HG03378 (cell line): ENCODE measurements at regions not wholly inside any gene's neighbourhood (a gene's known extent, or its start where the extent isn't known, plus 50 kb on each side); places are given as distances from the start of the nearest gene placed in this dataset.
"Not testable (repeated sequence)": the region's sequence is repeated elsewhere in the genome, so short reads cannot be mapped to it uniquely, and the experiment has no call there.

Experiments
- ATAC-seq: cut with Tn5 transposase; IDR thresholded peaks from one replicate; pipeline ENCODE4 v1.9.1; 2021; ENCODE audit warnings: mild to moderate bottlenecking, moderate library complexity; ENCODE audit not compliant: unreplicated experiment

DNA sequence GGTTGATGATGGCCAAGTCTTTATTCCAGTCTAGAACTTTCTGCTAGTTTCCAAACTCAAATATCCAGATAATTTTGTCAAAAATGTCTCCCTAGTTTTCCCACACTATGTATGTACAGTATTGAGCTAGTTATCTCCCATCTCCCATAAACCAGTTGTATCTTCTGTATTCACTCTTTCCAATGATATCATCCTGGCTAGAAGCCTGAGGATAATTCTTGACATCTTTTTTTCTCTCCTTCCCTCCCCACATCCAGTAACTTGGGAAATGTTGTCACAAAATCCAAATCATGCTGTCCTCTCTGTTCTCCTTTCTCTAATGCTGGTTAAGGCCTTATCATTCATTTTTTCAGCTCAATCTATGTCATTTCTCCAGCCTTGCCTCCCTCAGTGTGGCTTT, 553.8 kb upstream of the FANCL start:
- ATAC-seq = no peak

- no peak for ATAC-seq
These were observed 553.0 kb upstream of the FANCL start for GRCh38 chr2:58794103-58794502.

- ATAC-seq = peak; percentile 72
These were observed 547.3 kb upstream of the FANCL start for GRCh38 chr2:58788402-58788801.

DNA sequence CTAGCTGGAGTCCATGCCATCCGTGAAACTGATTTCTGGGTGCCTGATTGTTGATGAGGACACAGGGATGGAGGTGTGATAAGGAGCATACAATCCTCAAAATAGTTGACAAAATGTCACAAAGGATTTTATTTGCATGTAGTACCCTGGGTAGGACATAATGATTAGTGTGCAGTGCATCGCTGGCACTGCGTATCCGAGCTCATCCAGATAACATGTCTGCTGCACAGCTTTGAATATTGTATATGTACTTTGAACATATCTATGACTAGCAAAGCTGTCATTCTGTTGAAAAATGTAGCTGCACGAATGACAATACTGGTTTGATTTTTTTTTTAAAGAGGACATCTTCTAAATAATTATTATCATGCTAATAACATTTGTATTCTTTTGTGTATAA, 529.7 kb upstream of the FANCL start:
- ATAC-seq = no peak

- ATAC-seq = no peak
These were observed 528.7 kb upstream of the FANCL start for GRCh38 chr2:58769864-58770234.

DNA sequence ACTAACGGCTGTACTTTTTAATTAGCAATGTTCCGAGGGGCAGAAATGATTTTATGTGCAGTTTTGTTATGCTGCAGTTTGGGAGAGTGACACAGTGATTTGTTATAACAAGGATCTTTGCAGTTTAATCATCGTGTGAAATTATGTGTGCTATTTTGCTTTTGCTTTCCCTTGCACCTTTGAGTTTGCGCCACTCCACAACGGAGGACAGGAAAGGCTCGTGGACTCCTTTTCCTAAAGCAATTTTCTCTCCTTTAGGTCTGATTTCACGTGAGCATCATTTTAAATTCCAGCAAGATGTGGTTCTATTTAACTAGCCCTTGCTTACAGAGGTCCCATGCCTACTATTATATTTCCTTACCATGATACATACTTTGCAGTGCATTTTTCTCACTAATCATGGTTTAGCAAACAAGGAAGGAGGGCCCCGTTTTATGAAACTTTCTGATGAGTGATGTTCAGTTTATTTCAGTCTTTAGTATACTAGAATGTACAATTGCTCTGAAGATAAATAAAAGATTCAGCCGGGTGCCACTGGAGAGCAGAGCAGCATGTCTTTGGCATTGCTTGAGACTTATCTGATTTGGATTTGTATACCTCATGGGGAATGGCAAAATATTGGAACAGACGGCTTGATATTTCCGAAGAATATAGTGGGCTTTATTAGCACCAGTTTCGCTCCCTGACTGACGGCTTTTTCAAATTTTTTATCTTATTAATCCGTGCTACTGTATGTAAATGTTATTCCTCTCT, 528.2 kb upstream of the FANCL start:
- no peak for ATAC-seq

- ATAC-seq = no peak
These were observed 527.6 kb upstream of the FANCL start for GRCh38 chr2:58768715-58769080.

DNA sequence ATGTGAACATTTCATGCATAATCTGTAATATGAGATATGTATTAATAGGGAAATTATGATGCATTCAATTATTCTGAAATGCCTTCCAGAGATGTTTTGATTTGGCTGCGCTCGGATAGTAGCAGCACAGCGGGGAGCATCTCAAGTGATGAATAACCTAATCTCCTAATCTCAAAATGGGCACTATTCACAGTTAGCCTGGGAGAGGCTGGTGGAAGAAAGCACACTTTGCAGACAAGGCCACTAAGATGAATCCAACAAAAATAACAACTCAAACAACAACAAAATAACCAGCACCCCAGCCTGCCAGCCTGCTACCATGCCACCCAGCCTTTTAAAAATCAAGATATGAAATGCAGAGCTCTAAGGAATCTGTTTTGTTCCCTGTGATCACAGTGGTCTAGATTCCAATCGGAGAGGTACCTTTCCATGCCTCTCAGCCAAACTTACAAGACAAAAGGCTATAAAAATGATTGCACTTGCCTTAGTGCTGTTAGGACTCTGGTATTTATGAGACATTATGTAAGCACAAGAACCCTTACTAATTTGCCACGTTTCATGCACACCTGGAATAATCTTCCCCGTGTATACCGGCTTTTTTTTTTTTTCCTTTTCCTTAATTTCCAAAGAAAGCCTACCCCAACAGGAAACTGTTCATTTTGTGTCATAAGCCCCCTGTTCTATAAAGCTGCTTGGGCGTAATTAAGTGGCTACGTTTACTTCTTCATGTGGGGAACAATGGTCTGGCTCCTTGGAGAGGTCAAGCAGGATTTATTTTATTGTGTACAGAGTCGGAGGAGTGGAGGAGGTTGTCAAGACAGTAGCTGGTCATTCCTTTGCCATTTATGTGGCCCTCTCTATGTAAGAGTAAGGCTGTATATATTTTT, 526.9 kb upstream of the FANCL start:
- ATAC-seq = no peak

DNA sequence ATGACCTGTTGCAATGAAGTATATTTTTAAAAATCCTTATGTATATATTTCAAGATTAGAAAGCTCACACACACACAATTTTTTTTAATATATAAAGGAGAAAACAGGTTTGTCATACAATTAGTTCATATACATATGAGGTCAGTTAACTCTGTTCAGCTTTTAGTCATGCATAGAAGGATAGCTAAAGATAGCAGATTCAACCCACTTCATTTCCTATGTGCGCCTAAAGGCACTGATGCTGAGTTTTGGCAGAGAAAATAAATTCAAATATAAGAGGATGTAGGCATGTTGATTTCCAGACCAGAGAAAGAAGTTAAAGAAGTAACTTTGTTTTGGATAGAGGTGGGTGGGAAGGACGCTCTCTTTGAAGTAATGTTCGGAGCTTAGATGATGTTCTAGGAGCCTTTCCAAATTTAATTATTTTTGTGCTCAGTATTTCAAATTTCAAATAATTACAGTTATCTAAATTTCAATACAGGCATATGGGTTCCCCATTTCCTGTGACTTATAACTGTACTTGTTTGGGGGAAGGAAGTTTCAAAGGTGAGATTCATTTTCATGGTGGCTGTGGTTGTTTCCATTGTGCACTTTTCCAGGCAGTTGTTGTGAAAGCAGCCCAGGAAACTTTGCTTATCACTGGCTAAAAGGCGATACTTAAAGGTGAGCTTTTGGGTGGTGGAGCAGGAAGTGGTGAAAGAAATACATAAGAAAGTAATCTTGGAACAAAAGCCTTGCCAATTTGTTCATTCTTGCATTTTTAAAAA, 523.4 kb upstream of the FANCL start:
- no peak for ATAC-seq

- ATAC-seq = peak; percentile 74
These were observed 521.2 kb upstream of the FANCL start for GRCh38 chr2:58762176-58762781.

GRCh38 chr2:58757971-58758370, 516.8 kb upstream of the FANCL start:
- ATAC-seq = no peak

GRCh38 chr2:58756336-58756735, 515.2 kb upstream of the FANCL start:
- no peak for ATAC-seq

GRCh38 chr2:58752507-58752906, 511.4 kb upstream of the FANCL start:
- not testable (repeated sequence) for ATAC-seq

- ATAC-seq = not testable (repeated sequence)
These were observed 510.6 kb upstream of the FANCL start for GRCh38 chr2:58751676-58752075.

- no peak for ATAC-seq
These were observed 507.9 kb upstream of the FANCL start for GRCh38 chr2:58749041-58749440.

- not testable (repeated sequence) for ATAC-seq
These were observed 504.2 kb upstream of the FANCL start for GRCh38 chr2:58745334-58745733.

DNA sequence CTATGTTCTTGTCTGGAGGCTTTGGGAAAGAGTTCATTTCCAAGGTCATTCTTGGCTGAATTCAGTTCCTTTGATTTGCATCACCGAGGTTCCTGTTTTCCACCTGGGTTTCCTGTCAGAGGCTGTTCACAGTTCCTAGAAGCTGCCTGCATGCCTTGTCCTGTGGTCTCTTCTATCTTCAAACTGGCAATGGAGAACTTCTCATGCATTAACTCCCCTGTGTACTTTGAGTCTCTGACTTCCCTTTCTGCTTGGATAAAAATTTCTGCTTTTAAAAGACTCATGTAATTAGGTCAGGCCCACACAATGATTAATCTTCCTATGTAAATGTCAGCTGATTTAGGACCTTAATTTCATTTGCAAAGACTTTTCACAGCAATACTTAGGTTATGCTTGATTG, 499.3 kb upstream of the FANCL start:
- ATAC-seq = no peak

DNA sequence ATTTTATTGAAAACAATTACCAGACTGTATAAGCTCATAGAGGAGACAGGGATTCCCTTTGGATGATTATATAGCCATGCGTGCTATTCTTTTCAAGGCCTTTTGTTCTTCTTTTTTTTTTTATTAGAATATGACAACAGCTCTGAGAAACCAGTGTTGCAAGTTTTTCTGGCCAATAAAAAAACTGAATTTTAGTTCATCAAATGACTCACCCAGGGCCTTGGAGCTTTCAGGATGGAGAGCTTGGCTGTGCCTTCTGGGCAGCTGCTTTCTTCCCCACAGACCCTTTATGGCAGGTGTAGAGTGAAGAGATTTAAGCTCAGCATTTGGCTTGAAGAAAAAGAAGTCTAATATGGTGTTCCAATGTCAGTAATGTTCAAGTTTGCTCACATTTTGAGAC, 497.9 kb upstream of the FANCL start:
- no peak for ATAC-seq

- no peak for ATAC-seq
These were observed 493.2 kb upstream of the FANCL start for GRCh38 chr2:58734365-58734764.

- ATAC-seq = no peak
These were observed 491.9 kb upstream of the FANCL start for GRCh38 chr2:58732999-58733398.

DNA sequence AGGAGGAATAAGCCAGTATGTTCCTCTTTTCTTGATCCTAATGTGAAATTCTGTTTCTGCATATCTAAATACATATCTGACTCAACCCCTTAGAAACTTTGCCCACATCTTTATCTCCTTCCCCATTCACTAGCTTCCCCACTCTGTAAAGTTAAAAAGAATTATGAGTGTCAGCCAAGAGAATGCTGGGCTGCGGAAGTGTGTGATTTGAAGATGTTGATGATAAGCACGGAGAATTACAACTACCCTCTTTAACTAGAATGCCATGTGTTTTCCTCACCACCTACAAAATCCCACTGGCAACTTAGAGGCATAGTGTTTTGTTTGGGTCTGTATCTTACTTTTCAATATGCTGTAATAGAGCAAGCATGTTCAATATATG, 490.4 kb upstream of the FANCL start:
- ATAC-seq = no peak
